ENCODE measurements at regions not wholly inside any gene's neighbourhood (a gene's known extent, or its start where the extent isn't known, plus 50 kb on each side); places are given as distances from the start of the nearest gene placed in this dataset.

DNA sequence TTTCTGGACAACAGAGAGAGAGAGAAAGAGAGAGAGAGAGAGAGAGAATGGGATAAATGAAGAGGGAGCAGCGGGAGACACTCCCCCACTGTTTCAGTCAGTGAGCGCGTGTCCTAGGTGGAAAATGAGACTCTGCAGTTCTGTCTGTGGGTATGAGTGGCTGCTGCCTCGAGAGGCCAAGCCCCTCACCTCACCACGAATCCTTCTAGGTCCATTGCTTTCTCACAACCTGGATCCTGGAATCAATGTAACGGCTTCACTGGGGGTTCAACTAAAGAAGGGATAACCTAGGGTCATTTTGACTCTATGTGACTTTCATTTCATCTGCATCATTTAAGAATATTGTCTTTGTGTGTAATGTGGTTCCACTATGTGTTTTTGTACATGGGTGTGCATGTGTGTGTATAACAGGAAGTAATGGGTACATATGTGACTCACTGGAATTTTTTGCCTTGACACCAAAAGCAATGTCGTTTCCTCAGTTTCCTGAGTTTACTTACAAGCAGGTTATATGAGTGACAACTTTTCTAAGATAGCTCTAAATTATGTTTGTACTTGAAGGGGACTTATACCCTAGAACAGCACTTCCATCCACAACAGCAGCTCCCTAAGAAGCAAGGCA lies 221.4 kb upstream of the TRIB2 start:
- DNase-seq (ENCODE audit: low read depth in 2 of 2), result no peak

DNA sequence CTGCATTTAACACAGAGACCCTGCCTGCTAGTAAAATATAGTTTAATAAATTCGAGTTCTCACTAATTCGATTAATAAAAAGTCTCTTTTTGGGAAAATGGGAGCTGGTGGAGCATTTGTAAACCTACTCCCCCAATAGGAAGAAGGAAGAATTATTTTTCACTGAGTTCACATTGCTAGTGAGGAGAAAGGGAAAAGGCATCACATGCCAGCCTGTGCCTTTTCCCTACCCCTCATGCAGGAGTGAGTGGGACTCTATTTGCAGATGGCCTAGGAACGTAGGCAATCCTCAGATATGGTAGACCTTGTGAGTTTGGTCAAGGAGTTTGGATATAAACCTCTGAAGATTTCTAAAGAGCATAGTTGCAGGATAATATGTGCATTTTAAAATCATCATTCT lies 218.4 kb upstream of the TRIB2 start:
- no peak for DNase-seq (ENCODE audit: low read depth in 2 of 2)

DNA sequence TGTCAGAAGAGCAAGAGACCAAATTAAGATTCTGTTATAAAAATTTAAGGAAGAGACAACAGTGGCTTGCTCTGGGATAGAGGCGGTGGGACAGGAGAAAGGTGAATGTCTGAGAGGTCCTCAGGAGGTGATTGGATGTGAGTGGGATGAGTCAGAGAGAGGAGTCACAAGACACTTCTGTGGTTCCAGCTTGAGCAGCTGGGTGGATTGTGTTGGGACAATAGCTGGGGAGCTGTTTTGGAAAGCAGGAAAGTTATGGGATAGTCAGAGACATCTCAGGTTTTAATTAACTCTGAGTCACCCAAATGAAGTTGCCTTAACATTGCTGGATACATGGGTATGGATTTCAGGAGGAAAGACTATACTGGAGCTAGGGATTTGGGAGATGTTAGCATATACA lies 218.0 kb upstream of the TRIB2 start:
- DNase-seq (ENCODE audit: low read depth in 2 of 2), result no peak

DNA sequence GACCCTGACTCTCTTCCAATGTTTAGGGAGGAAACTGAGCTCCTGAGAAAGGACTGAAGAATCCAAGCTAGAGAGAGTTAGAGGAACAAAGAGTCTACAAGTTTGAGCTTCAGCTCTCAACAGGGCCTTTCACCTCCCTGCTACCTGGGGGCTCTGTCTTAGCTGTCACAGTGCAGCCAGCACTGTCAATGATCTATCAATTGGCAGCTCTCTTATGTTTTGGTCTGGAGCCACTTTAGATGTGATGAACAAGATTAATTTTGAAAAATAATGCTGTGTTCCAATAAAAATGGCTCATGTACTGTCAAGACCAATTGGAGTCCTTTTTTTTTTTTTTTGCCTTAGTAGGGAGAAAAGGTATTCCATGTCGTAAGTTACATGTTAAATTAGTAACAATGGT lies 215.8 kb upstream of the TRIB2 start:
- DNase-seq (ENCODE audit: low read depth in 2 of 2), result no peak

DNA sequence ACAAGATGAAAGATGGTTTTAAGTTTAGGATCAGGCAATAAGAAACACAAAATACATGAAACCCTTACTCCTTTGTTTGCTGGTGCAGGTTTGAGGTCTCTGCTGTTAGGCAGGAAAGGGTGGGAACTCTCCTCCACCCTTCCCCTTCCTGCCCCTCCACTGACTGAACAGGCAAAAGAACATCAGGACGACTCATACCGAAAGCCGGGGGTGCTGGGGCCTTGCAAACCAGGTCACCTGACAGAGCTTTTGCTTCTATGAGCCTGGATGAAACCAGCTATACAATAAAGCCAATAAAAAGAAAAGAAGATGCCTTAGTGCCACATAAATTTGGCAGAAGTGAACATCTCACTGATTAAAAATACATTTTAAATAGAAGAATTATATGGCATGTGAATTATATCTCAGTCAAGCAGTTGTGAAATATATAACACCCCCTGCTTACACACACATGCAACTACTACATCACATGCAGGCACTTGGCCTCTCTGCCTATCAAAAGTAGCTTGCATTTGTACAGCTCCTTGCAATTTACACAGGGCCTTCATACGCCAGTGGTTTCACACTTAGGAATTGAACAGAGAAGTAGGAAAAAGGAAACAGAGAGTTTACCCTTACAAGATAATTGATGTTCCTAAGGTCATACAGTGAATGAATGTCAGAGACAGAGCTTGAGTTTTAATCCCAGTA lies 215.1 kb upstream of the TRIB2 start:
- peak in 1 of 2 donors; percentile 52 for DNase-seq (ENCODE audit: low read depth in 2 of 2)

DNA sequence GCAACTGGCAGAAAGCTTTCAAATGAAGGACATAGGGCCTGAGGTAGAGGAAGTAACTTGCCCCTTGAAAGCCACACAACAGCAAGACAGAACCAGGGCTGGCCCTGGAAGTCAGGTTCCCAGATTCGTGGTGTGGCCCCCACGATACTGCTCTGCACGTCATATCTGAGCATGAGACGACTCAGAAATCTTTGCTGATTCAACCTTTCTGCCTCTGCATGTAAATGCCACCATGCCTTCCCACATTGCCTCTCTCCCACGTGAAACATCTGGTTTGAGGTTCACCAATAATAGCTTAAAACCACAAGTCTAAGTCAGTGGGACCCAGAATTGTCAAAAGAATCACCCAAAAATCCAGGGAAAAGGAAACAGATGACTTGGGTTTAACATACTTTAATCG lies 214.0 kb upstream of the TRIB2 start:
- DNase-seq (ENCODE audit: low read depth in 2 of 2), result peak in 1 of 2 donors; percentile 49

DNA sequence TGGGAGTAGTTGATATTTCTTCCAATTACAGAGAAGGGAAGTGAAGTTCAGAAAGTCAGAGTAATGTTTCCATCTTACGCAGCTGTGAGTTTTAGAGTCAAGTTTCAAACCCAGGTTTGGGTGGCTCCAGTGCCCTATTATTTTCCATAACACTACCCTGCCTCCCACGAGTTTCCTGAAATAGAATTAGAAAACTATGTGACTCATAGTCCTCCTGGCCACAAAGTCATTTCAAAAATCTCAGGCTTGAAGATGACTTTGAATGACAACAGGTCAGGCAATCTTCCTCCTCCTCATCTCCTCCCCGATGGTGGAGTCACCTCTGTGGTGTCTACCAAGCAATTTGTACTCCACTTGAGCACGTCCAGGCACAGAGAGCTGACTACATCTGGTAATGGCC lies 212.3 kb upstream of the TRIB2 start:
- DNase-seq (ENCODE audit: low read depth in 2 of 2), result no peak

DNA sequence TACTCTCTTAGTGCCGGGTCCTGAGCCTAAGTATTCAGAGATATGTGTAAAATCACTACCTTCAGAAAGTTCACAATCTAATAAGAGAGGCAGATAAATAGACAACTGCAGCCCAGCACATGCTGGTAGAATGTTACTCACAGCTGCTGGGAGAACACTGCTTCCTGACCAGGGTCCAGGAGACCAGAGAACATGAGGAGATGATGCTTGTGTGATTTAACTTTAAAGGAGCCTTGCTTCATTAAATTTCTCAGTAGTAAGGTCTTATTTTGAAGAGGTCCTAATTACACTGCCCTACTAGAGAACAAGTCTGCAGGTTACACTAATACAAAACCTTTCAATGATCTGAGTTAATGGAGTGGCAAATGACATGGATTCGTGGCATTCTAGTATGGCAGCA lies 209.9 kb upstream of the TRIB2 start:
- no peak for DNase-seq (ENCODE audit: low read depth in 2 of 2)

DNA sequence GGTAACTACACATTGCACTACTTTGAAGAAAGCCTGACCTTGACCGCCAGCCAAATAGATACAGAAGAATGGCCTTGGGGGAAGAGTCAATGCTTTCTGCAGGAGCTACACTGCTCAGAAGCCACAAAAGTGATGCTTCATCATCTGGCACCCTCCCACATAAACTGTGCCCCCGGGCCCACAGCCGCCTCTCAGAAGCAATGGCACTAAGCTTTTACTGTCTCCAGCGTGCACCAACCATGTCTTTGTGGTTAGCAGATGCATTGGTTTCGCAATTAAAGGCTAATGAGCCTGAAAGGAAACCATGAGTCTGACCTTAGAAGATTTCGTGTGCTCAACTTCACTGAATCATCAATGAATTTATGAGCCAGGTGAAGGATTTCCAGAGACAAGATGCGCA lies 209.4 kb upstream of the TRIB2 start:
- peak; percentile 59 to 80 for DNase-seq (ENCODE audit: low read depth in 2 of 2)

DNA sequence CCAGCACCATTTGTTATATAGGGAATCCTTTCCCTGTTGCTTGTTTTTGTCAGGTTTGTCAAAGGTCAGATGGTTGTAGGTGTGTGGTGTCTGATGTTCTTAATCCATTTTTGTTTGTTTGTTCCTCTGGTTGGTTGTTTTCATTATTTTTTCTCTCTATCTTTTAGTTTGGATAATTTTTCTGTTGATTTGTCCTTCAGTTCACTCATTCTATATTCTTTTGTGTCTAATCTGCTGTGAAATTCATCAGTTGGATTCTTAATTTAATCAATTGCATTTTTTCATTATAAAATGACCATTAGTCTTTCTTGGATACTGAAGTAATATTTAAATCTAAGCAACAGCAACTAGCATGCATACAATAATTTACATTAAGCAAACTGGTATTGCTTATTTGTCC lies 206.7 kb upstream of the TRIB2 start:
- DNase-seq (ENCODE audit: low read depth in 2 of 2), result no peak

DNA sequence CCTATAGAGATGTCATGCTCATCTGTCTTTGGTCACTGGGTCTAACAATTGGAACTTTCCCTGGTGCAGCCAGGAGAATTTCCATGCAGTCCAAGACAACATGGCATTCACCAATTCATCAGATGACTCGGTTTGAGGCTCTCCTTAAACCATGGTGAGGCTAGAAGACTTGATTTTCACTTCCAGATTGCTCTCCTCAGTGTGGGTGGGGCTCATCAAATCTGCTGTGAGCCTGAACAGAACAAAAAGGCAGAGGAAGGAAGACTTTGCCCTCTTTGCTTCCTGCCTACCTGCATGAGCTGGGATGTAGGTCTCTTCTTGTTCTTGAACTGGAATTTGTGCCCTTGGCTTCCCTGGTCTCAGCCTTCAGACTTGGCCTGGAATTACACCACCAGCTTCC lies 203.4 kb upstream of the TRIB2 start:
- no peak for DNase-seq (ENCODE audit: low read depth in 2 of 2)

DNA sequence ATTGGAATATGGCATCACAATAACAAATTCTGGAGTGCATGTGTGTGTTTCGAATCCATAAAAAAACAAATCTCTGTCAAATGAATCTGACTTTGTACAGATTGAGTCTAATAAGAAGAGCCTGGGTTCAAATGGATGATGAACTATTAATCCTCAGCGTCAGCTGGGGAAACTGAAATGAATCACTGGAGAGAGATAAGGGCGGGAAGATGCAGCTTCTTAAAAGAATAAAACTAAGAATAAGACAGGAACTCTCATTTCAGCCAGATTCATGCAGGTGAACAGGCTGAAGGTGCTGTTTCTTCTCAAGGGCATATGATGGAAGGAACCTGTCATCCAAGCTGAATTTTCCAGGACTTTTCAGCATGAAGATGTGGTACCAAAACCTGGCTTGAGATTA lies 202.6 kb upstream of the TRIB2 start:
- DNase-seq (ENCODE audit: low read depth in 2 of 2), result no peak

DNA sequence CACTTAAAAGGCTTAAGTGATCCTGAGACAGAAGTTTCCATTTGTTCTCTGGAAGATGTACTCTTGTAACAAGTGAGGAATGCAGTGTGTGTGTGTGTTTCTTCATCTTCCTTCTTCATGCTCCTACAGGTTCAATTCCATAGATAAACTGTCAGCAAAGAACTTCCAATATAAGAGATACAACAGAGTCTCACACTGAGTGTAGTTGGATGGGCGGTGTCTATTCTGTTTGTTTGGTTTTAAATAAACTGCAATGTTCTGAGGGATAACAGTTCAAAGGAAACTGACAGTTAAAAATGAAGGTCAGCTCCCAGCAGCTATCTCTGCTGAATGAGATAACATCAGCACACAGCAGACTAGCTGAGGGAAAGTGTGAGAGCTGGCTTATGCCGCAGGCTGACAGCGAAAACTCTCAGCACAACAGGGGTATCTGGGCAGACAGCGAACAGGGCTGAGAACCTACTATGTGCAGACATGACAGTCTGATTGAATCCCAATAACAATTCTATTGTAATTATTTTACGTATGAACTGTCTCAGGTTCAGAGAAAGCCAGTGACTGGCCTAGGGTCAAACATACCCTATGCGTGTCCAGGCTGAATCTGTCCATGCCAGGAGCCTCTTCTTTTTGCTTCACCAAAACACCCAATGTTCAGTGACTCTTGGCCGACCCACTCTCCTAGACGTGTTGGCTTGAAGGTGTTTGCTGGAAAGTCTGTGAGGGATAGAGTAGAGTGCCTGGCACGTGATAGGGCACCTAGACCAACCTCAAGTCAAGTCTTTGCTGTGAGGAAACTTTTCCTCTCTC lies 201.9 kb upstream of the TRIB2 start:
- no peak for DNase-seq (ENCODE audit: low read depth in 2 of 2)

DNA sequence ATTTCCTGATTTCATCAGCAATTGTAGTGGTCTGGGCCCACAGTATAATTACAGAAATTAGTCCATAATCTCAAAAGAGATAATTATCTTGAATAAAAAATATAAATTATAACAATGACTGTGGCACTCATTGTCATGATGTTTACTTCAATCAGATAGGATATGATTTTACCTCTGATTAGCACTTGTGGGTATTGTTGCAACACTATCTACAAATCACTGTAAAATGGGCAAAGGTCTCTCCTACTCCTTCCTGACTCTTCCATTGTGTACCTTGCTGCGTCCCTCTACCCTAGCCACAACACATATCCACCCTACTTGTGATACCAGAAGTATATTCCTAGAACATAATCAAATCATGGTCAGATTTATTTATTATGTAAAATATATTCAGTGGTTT lies 200.9 kb upstream of the TRIB2 start:
- no peak for DNase-seq (ENCODE audit: low read depth in 2 of 2)

DNA sequence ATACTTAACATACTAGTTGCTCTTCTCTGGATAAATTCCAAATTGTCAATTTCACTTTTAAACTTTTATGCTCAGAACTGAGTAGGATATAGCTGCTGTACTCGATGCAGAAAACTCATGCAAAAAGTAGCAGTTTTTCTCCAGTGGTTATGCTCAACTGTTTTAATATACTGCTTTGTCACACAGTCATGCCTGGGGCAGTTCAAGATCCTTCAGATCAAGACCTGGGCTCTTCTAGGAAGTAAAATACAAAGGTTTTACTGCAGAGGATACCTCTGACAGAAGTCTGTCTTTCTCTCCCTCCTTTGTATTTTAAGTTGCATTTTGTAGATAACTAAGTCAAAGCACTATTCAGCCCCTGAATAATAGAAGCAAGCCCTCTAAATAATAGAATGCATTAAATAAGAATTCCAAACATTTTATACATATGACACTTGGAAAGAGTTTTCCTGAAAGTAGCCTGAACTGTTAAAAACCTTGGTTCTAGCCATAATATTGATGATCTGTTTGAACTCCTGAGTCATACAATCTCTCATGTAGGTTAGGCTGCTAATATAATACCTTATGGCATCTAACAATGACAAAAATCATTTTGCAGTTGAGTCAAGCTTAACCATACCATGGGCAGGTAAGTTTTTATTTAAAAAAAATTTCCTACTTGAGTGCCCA lies 183.3 kb upstream of the TRIB2 start:
- no peak for DNase-seq (ENCODE audit: low read depth in 2 of 2)

DNA sequence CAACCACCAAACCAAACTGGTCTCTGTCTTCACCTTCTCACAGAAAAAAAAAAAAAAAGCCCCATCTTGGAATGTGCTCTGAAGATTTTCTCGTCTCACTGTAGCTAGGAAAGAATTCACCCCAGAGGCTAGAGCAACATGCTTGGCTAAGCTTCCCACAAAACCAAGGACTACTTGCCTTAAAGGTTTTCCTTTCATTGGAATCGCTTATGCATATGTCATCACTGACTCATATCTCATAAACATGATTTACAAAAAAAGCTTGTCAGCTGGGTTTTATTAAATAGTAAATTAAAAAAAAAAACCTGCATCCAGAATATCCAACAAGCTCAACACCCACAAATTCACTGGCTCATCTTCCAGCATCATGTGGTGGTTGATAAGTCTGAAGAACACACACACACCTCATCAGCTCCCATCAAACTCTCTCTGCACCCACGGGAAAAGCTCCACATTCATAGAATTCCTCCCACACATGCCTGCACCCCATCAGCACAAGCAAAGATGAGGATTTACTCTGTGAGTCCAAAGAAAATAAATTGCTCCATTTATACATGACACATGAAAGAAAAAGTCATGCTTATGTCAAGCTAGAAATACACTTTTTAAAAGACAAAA lies 182.0 kb upstream of the TRIB2 start:
- DNase-seq (ENCODE audit: low read depth in 2 of 2), result no peak

DNA sequence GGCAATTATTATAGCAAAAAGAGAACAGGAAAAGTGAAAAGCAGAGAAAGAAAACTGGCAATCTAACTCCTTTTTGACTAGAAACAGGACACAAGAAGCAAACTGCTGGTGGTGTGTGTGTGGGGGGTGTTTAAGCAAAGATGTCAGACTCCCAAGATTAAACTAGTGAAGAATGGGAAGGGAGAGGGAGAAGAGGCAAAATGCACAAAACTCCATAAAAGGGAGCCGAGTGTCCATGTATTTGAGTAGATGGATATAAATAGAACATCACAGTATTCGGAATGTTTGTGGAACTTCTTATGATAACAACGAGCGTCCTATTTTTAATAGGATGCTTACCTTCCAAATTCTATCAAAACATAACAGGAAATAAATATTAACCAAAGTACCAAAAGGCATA lies 179.8 kb upstream of the TRIB2 start:
- DNase-seq (ENCODE audit: low read depth in 2 of 2), result no peak

DNA sequence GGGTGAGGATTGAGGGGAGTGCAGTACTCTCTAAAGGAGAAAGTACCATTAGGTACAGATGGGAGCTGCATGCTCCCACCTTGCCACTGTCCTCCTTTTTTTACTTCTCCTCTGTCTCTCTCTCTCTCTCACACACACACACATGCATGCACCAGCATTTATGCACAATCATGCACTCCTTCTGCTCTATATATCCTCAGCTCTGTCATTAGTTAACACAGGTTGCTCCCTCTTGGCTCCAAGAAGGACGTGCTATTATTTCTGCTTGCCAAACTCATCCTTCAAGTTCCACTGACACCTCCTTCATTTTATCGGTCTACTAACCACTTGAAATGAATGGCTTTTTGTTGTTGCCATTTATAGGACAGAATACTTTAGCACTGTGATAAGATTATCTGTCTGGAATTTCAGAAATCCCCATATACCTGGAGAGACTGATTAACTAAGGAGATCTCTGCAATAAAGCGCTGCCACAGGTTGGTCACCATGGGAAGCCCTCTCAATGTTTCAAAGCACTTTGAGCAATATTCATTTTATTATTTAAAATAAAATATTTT lies 178.5 kb upstream of the TRIB2 start:
- no peak for DNase-seq (ENCODE audit: low read depth in 2 of 2)

DNA sequence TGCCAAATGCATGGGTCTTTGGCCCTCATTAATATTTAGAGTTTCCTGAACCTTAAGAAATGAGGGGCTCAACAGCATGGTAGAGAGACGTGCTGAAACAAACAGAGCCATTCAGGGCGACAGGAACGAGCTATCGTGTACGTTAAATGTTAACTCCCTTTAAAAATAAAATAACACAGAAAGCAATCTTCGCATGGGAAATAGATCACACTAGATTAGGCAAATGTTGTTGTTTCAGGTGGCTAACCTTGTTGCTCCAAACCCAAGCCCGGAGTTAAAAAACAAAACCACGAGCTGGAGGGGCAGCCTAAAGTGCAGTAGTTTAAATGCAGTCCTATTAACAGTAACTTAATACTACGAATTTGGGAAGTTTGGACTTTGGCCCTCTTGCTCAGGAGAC lies 177.4 kb upstream of the TRIB2 start:
- no peak for DNase-seq (ENCODE audit: low read depth in 2 of 2)

DNA sequence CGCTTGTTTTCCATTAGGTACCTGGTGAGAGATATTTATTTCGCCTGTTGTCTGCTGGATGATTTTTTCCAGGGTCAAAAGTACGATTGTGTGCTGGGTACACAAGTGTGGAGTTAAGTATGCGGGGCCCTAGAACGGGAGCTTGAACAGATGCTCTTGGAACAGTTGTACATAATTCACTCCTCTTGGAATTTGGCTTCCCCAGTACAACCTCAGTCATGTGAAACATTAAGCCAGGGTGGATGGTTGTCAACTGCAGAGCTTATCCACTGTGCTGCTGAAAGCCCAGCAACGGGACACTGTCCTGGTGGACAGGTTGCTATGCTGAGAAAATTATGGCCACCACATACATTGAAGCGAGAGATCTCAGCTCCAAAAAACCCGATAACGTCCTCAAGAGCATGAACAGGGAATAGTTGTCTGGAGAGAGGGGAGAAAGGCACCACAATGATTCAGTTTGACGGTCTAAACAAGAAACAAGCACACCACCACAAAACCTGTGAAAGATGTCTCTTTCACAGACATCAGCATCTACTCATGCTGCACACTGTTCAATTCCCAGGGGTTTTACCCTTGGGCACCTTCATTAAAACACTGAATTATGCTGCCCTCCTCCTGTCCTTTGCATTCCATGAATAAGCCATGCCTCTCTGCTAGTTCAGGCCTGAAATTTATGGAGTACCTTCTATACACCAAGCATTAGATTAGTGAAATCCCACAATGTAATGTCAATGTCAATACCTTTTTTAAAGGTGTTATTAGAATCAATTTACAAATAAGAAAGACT lies 176.8 kb upstream of the TRIB2 start:
- no peak for DNase-seq (ENCODE audit: low read depth in 2 of 2)
